ENCODE measurements at regions not wholly inside any gene's neighbourhood (a gene's known extent, or its start where the extent isn't known, plus 50 kb on each side); places are given as distances from the start of the nearest gene placed in this dataset.

GRCh38 chr5:143569722-143570567, 166.5 kb upstream of the NR3C1 start (continued):
- TF ChIP-seq ZFP36 (IDR thresholded peaks at IDR 0.05; ENCODE audit: borderline replicate concordance, low read depth, low read length, partially characterized antibody) (no peak), ZNF616 (CRISPR knock-in tag; IDR thresholded peaks at IDR 0.05; ENCODE audit: low read depth) (no peak), TAF15 (IDR thresholded peaks at IDR 0.05; ENCODE audit: low read depth, low read length, poor library complexity, severe bottlenecking) (no peak), SIN3B (IDR thresholded peaks at IDR 0.05; ENCODE audit: low read length) (no peak), ARID3A (IDR thresholded peaks at IDR 0.05; ENCODE audit: low read depth, low read length) (peak; percentile 77), SMARCC2 (IDR thresholded peaks at IDR 0.05) (no peak), FOXO1 (CRISPR knock-in tag; IDR thresholded peaks at IDR 0.05) (peak; percentile 72; the same call in 1 of the 2 replicates), FOXJ3 (CRISPR knock-in tag; IDR thresholded peaks at IDR 0.05; ENCODE audit: borderline replicate concordance) (0 out of 2 replicates have a peak, but pooled peaks have one; percentile 30), POGZ (CRISPR knock-in tag; IDR thresholded peaks at IDR 0.05) (peak; percentile 69), ZBTB33 (CRISPR knock-in tag; IDR thresholded peaks at IDR 0.05) (0 out of 2 replicates have a peak, but pooled peaks have one; percentile 49), ZNF83 (CRISPR knock-in tag; IDR thresholded peaks at IDR 0.05; ENCODE audit: borderline replicate concordance) (no peak)
- TF ChIP-seq, protein P1, sequence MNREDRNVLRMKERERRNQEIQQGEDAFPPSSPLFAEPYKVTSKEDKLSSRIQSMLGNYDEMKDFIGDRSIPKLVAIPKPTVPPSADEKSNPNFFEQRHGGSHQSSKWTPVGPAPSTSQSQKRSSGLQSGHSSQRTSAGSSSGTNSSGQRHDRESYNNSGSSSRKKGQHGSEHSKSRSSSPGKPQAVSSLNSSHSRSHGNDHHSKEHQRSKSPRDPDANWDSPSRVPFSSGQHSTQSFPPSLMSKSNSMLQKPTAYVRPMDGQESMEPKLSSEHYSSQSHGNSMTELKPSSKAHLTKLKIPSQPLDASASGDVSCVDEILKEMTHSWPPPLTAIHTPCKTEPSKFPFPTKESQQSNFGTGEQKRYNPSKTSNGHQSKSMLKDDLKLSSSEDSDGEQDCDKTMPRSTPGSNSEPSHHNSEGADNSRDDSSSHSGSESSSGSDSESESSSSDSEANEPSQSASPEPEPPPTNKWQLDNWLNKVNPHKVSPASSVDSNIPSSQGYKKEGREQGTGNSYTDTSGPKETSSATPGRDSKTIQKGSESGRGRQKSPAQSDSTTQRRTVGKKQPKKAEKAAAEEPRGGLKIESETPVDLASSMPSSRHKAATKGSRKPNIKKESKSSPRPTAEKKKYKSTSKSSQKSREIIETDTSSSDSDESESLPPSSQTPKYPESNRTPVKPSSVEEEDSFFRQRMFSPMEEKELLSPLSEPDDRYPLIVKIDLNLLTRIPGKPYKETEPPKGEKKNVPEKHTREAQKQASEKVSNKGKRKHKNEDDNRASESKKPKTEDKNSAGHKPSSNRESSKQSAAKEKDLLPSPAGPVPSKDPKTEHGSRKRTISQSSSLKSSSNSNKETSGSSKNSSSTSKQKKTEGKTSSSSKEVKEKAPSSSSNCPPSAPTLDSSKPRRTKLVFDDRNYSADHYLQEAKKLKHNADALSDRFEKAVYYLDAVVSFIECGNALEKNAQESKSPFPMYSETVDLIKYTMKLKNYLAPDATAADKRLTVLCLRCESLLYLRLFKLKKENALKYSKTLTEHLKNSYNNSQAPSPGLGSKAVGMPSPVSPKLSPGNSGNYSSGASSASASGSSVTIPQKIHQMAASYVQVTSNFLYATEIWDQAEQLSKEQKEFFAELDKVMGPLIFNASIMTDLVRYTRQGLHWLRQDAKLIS (CRISPR knock-in tag; IDR thresholded peaks at IDR 0.05): no peak
- TF ChIP-seq, protein P2, sequence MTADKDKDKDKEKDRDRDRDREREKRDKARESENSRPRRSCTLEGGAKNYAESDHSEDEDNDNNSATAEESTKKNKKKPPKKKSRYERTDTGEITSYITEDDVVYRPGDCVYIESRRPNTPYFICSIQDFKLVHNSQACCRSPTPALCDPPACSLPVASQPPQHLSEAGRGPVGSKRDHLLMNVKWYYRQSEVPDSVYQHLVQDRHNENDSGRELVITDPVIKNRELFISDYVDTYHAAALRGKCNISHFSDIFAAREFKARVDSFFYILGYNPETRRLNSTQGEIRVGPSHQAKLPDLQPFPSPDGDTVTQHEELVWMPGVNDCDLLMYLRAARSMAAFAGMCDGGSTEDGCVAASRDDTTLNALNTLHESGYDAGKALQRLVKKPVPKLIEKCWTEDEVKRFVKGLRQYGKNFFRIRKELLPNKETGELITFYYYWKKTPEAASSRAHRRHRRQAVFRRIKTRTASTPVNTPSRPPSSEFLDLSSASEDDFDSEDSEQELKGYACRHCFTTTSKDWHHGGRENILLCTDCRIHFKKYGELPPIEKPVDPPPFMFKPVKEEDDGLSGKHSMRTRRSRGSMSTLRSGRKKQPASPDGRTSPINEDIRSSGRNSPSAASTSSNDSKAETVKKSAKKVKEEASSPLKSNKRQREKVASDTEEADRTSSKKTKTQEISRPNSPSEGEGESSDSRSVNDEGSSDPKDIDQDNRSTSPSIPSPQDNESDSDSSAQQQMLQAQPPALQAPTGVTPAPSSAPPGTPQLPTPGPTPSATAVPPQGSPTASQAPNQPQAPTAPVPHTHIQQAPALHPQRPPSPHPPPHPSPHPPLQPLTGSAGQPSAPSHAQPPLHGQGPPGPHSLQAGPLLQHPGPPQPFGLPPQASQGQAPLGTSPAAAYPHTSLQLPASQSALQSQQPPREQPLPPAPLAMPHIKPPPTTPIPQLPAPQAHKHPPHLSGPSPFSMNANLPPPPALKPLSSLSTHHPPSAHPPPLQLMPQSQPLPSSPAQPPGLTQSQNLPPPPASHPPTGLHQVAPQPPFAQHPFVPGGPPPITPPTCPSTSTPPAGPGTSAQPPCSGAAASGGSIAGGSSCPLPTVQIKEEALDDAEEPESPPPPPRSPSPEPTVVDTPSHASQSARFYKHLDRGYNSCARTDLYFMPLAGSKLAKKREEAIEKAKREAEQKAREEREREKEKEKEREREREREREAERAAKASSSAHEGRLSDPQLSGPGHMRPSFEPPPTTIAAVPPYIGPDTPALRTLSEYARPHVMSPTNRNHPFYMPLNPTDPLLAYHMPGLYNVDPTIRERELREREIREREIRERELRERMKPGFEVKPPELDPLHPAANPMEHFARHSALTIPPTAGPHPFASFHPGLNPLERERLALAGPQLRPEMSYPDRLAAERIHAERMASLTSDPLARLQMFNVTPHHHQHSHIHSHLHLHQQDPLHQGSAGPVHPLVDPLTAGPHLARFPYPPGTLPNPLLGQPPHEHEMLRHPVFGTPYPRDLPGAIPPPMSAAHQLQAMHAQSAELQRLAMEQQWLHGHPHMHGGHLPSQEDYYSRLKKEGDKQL (CRISPR knock-in tag; IDR thresholded peaks at IDR 0.05; ENCODE audit: low read depth): no peak

Measured in HepG2 (cell line).